Activated T-cell treated with anti-CD3 and anti-CD28 coated beads, Interleukin-2, amount 50 U/mL, for 4 hours (primary cell): ENCODE measurements at regions not wholly inside any gene's neighbourhood (a gene's known extent, or its start where the extent isn't known, plus 50 kb on each side); places are given as distances from the start of the nearest gene placed in this dataset.

Experiments
- ATAC-seq, 2 donors: fragments of 200-7000 bp; cut with Tn5 transposase; one replicate each; pipeline ENCODE4 v1.10.0; 2021
- DNase-seq: peaks from one replicate; pipeline ENCODE4 v3.0.0-alpha.2; 2020
- H3K27me3 Mint-ChIP-seq: one replicate; pipeline ENCODE4 v1.8.0; 2021; ENCODE audit warnings: low read depth, mixed read lengths
- H3K36me3 Mint-ChIP-seq: one replicate; pipeline ENCODE4 v1.8.0; 2022; ENCODE audit warnings: mixed read lengths; ENCODE audit not compliant: insufficient read depth
- H3K4me1 Mint-ChIP-seq: one replicate; pipeline ENCODE4 v1.8.0; 2021; ENCODE audit warnings: low read depth, mixed read lengths
- H3K4me3 Mint-ChIP-seq: one replicate; pipeline ENCODE4 v1.8.0; 2021; ENCODE audit warnings: mild to moderate bottlenecking, moderate library complexity, mixed read lengths
- H3K9me3 Mint-ChIP-seq: one replicate; pipeline ENCODE4 v1.8.0; 2021; ENCODE audit warnings: mixed read lengths

- no peaks in the 10 kb centered on the region for H3K27me3 Mint-ChIP-seq
- no peak overlapping the region for H3K4me3 Mint-ChIP-seq
- H3K36me3 Mint-ChIP-seq = no peaks in the 10 kb centered on the region
- H3K9me3 Mint-ChIP-seq = peaks cover 4% of the 10 kb centered on the region
- no peak for DNase-seq
- H3K4me1 Mint-ChIP-seq = no peaks in the 10 kb centered on the region
- ATAC-seq = no peak
These were observed 452.8 kb downstream of the RFPL4B start for GRCh38 chr6:112799889-112800288.

GRCh38 chr6:112800439-112800838 is 453.3 kb downstream of the RFPL4B start:
- ATAC-seq (no peak), DNase-seq (no peak)
- Mint-ChIP-seq H3K4me3 (no peak overlapping the region), H3K9me3 (peaks cover 4% of the 10 kb centered on the region), H3K4me1 (no peaks in the 10 kb centered on the region), H3K27me3 (no peaks in the 10 kb centered on the region), H3K36me3 (no peaks in the 10 kb centered on the region)

GRCh38 chr6:112800916-112801315 is 453.8 kb downstream of the RFPL4B start:
- no peaks in the 10 kb centered on the region for H3K27me3 Mint-ChIP-seq
- DNase-seq = no peak
- H3K4me1 Mint-ChIP-seq = no peaks in the 10 kb centered on the region
- H3K4me3 Mint-ChIP-seq = no peak overlapping the region
- no peak for ATAC-seq
- H3K36me3 Mint-ChIP-seq = no peaks in the 10 kb centered on the region
- peaks cover 4% of the 10 kb centered on the region for H3K9me3 Mint-ChIP-seq

DNA sequence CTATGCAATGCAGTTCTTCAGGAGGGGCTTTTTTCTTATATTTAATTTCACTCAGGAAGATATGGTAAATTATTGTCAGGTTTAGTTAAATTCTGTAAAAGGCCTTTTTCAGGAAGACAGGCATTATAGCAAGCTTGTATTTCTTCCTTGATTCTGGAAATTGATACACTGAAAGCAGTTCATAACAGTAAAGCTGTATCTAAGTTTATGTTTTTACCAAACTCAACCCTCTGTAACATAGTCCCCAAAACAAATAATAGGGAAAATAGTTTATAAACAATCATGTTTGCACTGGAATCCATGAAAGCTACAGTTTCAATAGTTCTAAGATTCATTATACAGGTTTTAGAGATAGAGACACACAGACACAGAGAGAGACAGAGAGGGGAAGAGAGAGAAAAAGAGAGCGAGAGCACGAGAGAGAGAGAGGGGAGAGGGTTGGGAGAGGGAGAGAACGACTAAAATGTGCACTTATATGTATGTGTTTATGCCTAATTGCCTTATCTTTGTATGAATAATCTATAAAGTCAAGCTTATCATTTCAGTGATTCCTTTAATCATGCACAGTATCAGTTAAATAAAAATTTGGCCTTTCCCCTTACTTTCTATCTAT is 454.4 kb downstream of the RFPL4B start:
- peaks cover 4% of the 10 kb centered on the region for H3K9me3 Mint-ChIP-seq
- no peaks in the 10 kb centered on the region for H3K27me3 Mint-ChIP-seq
- no peaks in the 10 kb centered on the region for H3K4me1 Mint-ChIP-seq
- no peak for ATAC-seq
- H3K4me3 Mint-ChIP-seq = no peak overlapping the region
- H3K36me3 Mint-ChIP-seq = no peaks in the 10 kb centered on the region
- DNase-seq = no peak

DNA sequence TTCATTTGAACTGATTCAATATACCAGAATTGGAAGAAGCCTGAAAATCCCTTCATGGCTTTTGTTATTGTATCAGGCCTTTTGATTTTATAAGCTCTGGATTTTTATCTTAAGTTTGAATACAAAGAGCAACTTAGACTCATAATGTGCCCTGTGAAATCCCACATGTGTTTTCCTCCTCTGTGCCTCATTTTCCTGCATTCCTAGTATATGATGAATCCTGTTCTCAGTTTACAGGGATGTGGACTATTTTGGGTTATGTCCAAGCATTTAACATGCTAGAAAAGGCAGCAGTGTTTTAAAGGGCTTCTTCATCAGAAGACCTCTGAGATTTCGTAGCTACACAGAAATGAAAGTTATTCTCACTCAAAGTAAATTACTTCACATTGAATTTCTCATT is 455.0 kb downstream of the RFPL4B start:
- Mint-ChIP-seq H3K4me3 (no peak overlapping the region), H3K36me3 (no peaks in the 10 kb centered on the region), H3K4me1 (no peaks in the 10 kb centered on the region), H3K27me3 (no peaks in the 10 kb centered on the region), H3K9me3 (peaks cover 4% of the 10 kb centered on the region)
- ATAC-seq (no peak), DNase-seq (no peak)

DNA sequence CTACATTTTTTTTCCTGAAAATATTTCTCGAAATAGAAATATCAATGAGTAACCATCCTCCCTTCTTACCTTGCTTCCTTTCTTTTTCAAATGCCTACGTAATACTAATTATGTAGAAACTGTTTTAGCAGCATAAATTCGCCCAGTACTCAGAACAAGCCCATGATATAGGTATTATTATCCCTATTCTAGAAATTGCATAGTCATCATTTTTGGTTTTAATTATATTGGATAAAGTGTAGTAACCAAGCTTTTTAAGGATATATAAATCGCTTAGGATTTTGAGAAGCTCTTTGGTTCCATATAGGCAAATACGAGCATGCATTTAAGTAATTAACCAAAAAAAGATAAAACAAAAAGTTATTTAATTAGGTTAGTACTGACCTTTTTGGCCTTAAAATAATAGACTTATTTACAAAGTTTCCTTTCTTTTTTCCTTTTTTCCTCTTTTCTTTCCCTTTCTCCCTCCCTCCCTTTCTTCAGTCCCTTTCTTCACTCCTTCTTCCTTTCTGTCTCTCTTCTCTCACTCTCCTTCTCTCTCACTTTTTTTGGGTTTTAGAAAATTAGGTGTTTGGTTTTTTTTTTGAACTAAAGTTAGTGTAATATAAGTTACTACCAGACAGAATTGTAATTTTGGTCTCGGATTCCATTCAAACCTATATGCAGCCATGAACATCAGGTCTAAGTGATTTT is 457.7 kb downstream of the RFPL4B start:
- DNase-seq = no peak
- no peaks in the 10 kb centered on the region for H3K36me3 Mint-ChIP-seq
- no peak for ATAC-seq
- H3K4me3 Mint-ChIP-seq = no peak overlapping the region
- H3K27me3 Mint-ChIP-seq = no peaks in the 10 kb centered on the region
- peaks cover 4% of the 10 kb centered on the region for H3K9me3 Mint-ChIP-seq
- H3K4me1 Mint-ChIP-seq = no peaks in the 10 kb centered on the region

DNA sequence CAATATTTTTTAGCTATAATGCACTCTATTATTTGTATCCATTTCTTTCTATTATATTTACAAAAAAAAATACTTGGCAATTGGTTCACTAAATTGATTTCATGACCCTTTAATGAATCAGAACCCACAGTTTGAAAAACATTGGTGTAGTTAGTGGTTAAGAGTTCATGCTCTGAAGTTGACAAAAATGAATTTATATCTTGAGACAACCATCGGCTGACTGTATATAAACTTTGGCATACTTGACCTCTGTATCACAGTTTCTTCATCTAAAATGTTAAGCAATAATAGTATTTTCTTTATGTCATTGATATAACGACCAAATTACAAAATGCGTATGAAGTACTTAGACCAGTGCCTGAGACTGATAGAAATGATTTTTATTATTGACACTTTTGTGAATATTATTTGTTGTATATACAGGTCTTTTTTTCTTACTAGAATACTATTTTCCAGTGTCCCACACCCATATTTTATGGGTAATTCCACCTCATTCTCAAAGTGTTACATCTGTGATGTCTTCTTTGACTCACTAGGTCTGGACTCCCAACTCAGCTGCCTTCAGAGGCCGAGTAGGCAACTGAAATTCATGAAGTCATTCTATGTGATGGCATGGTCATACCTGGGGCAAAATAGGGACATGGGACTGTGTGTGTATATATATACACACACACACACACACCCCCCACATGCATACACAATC is 459.2 kb downstream of the RFPL4B start:
- no peaks in the 10 kb centered on the region for H3K36me3 Mint-ChIP-seq
- no peaks in the 10 kb centered on the region for H3K27me3 Mint-ChIP-seq
- H3K9me3 Mint-ChIP-seq = no peaks in the 10 kb centered on the region
- H3K4me3 Mint-ChIP-seq = no peak overlapping the region
- H3K4me1 Mint-ChIP-seq = no peaks in the 10 kb centered on the region
- DNase-seq (no peak), ATAC-seq (no peak)

DNA sequence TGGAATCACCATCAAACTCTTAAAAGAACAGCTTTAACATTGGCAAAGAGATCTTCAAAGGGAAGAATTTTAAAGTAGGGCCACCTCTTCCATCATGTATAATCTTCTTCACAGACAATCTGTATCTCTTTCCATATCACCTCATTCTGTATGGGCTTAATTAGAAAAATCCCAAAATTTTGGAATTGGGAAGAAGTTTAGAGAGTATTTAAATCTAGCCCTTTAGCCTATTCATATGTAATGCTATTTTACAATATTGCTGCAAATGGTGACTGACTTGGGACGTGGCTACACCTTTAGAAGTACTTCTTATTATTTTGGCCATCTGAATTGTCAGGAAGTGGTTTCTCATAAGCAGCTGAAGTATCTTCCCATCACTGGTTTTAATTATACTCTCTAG is 474.3 kb downstream of the RFPL4B start:
- Mint-ChIP-seq H3K27me3 (no peaks in the 10 kb centered on the region), H3K9me3 (peaks cover 9% of the 10 kb centered on the region), H3K4me3 (no peak overlapping the region), H3K36me3 (no peaks in the 10 kb centered on the region), H3K4me1 (no peaks in the 10 kb centered on the region)
- no peak for DNase-seq
- no peak for ATAC-seq

GRCh38 chr6:112822769-112823168 is 475.6 kb downstream of the RFPL4B start:
- Mint-ChIP-seq H3K9me3 (peaks cover 9% of the 10 kb centered on the region), H3K36me3 (no peaks in the 10 kb centered on the region), H3K4me3 (no peak overlapping the region), H3K4me1 (no peaks in the 10 kb centered on the region), H3K27me3 (no peaks in the 10 kb centered on the region)
- no peak for ATAC-seq
- DNase-seq = no peak

GRCh38 chr6:112827793-112828192 is 480.7 kb downstream of the RFPL4B start:
- no peaks in the 10 kb centered on the region for H3K9me3 Mint-ChIP-seq
- no peak for DNase-seq
- no peaks in the 10 kb centered on the region for H3K27me3 Mint-ChIP-seq
- no peak for ATAC-seq
- H3K36me3 Mint-ChIP-seq = no peaks in the 10 kb centered on the region
- H3K4me3 Mint-ChIP-seq = no peak overlapping the region
- H3K4me1 Mint-ChIP-seq = no peaks in the 10 kb centered on the region

DNA sequence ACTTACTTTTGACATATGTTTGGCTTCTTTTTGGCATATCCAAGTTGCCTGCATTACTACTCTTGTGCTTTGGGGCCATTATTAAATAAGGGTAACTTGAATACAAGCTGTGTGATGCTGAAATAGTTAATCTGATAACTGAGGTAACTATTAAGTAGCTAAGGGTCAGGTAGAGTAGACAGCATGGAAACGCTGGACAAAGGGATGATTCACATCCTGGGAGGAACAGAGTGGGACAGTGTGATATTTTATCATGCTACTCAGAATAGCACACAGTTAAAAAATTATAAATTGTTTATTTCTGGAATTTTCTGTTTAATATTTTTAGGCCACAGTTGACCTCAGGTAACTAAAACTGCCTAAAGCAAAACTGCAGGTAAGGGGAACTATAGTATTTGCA is 483.9 kb downstream of the RFPL4B start:
- DNase-seq (no peak), ATAC-seq (no peak)
- no peak overlapping the region for H3K4me3 Mint-ChIP-seq
- peaks cover 3% of the 10 kb centered on the region for H3K9me3 Mint-ChIP-seq
- no peaks in the 10 kb centered on the region for H3K27me3 Mint-ChIP-seq
- H3K36me3 Mint-ChIP-seq = no peaks in the 10 kb centered on the region
- no peaks in the 10 kb centered on the region for H3K4me1 Mint-ChIP-seq

DNA sequence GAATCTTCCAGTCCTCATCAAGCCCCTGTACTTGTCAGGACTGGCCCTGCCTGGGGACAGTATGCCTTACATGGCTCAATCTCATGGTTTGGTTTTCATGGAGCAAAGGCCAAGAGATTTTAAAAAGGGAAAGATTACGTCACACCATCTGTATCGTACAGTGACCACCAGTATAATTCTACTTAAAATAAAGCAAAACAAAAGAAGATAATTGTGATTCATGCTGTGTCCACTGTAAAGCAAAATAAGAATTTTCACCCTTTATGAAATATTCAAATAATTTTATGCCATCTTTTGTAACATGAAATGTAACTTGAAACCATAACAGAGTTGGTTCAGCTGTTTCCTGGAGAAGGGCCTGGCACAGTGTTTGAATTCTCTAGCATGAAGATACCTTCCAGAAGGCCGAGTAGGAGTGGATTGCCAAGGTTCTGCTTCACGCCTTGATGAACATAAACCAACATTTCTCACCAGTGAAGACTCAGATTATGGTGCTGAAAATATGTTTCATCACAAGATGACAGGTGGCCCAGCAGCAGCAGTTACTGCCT is 486.5 kb downstream of the RFPL4B start:
- ATAC-seq (no peak), DNase-seq (no peak)
- Mint-ChIP-seq H3K4me3 (no peak overlapping the region), H3K36me3 (no peaks in the 10 kb centered on the region), H3K27me3 (no peaks in the 10 kb centered on the region), H3K4me1 (no peaks in the 10 kb centered on the region), H3K9me3 (peaks cover 3% of the 10 kb centered on the region)

- DNase-seq (no peak), ATAC-seq (no peak)
- peaks cover 3% of the 10 kb centered on the region for H3K9me3 Mint-ChIP-seq
- no peaks in the 10 kb centered on the region for H3K27me3 Mint-ChIP-seq
- no peak overlapping the region for H3K4me3 Mint-ChIP-seq
- no peaks in the 10 kb centered on the region for H3K36me3 Mint-ChIP-seq
- H3K4me1 Mint-ChIP-seq = no peaks in the 10 kb centered on the region
These were observed 487.9 kb downstream of the RFPL4B start for GRCh38 chr6:112835078-112835477.

DNA sequence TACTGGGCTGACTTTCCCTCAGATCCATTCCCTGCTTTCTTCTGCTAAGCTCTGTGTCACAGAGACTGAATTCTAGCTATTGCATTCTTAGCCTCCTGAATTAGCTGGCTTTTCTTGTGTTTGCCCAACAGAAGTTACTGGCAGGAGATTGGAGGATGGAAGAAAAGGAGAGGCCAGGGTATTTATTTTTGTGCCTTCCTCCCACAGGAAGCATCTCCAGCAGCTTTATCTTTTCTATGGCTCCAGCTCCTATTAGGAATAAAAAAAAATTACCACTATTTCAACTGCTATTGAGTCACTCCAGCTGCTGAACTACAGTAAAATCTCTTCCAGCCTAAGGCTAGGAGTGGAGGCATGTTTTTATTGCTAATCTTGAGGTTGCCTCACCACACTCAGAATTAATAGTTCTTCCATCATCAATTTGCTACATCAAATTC is 492.4 kb downstream of the RFPL4B start:
- H3K4me1 Mint-ChIP-seq = no peaks in the 10 kb centered on the region
- peaks cover 11% of the 10 kb centered on the region for H3K9me3 Mint-ChIP-seq
- H3K4me3 Mint-ChIP-seq = no peak overlapping the region
- no peaks in the 10 kb centered on the region for H3K36me3 Mint-ChIP-seq
- no peak for DNase-seq
- no peak for ATAC-seq
- H3K27me3 Mint-ChIP-seq = no peaks in the 10 kb centered on the region
